ENCODE measurements at regions not wholly inside any gene's neighbourhood (a gene's known extent, or its start where the extent isn't known, plus 50 kb on each side); places are given as distances from the start of the nearest gene placed in this dataset.

DNA sequence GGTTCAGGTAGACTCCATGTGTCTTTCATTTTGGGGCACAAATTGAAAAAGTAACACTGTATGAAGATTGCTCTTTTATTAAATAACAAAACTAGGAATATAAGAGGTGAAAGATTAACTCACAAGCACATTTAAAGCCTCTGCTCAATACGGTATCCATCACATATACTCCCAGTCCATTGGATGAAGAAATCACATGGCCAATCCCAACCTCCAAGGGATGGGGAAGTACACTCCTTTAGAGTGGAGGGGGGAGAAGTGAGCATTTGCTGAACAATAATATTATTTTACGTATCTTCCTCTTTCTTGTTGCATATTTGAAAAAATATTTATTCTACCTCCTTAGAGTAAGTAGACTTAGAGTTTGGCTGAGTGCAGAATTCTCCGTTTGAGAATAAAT is 316.5 kb downstream of the LMX1A start:
- TF ChIP-seq, protein P1, sequence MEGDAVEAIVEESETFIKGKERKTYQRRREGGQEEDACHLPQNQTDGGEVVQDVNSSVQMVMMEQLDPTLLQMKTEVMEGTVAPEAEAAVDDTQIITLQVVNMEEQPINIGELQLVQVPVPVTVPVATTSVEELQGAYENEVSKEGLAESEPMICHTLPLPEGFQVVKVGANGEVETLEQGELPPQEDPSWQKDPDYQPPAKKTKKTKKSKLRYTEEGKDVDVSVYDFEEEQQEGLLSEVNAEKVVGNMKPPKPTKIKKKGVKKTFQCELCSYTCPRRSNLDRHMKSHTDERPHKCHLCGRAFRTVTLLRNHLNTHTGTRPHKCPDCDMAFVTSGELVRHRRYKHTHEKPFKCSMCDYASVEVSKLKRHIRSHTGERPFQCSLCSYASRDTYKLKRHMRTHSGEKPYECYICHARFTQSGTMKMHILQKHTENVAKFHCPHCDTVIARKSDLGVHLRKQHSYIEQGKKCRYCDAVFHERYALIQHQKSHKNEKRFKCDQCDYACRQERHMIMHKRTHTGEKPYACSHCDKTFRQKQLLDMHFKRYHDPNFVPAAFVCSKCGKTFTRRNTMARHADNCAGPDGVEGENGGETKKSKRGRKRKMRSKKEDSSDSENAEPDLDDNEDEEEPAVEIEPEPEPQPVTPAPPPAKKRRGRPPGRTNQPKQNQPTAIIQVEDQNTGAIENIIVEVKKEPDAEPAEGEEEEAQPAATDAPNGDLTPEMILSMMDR (conservative IDR thresholded peaks at IDR 0.05; ENCODE audit: low read depth, low read length): no peak
- TF ChIP-seq EZH2phosphoT487 (IDR thresholded peaks at IDR 0.05; ENCODE audit: borderline replicate concordance, low read length) (no peak), EZH2 (IDR thresholded peaks at IDR 0.05; ENCODE audit: low read length, unreplicated experiment) (no peak)

Data from PC-3 (cell line).